ENCODE measurements at regions not wholly inside any gene's neighbourhood (a gene's known extent, or its start where the extent isn't known, plus 50 kb on each side); places are given as distances from the start of the nearest gene placed in this dataset.

DNA sequence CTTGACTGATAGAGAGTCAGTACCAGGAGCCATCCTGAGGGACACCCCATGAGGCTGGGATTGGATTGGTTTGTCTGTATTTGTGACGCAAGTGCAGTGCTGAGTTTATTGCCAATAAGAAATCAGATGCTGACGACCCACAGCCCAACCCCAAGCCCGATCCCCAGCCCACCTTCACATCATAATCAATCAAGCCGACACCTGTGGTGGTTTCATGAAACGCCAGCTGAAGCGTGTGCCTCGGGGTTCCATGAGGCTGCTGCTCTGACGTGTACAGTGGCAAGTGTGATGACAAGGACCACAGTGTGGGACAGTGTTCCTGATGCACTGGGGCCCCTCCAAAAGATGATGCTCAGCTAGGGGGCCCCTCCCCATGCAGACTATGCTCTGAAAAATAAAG is 62.1 kb upstream of the C14orf180 start:
- TF ChIP-seq ZNF837 (tag by site-specific recombination; IDR thresholded peaks at IDR 0.05): no peak
- TF ChIP-seq, protein P1, sequence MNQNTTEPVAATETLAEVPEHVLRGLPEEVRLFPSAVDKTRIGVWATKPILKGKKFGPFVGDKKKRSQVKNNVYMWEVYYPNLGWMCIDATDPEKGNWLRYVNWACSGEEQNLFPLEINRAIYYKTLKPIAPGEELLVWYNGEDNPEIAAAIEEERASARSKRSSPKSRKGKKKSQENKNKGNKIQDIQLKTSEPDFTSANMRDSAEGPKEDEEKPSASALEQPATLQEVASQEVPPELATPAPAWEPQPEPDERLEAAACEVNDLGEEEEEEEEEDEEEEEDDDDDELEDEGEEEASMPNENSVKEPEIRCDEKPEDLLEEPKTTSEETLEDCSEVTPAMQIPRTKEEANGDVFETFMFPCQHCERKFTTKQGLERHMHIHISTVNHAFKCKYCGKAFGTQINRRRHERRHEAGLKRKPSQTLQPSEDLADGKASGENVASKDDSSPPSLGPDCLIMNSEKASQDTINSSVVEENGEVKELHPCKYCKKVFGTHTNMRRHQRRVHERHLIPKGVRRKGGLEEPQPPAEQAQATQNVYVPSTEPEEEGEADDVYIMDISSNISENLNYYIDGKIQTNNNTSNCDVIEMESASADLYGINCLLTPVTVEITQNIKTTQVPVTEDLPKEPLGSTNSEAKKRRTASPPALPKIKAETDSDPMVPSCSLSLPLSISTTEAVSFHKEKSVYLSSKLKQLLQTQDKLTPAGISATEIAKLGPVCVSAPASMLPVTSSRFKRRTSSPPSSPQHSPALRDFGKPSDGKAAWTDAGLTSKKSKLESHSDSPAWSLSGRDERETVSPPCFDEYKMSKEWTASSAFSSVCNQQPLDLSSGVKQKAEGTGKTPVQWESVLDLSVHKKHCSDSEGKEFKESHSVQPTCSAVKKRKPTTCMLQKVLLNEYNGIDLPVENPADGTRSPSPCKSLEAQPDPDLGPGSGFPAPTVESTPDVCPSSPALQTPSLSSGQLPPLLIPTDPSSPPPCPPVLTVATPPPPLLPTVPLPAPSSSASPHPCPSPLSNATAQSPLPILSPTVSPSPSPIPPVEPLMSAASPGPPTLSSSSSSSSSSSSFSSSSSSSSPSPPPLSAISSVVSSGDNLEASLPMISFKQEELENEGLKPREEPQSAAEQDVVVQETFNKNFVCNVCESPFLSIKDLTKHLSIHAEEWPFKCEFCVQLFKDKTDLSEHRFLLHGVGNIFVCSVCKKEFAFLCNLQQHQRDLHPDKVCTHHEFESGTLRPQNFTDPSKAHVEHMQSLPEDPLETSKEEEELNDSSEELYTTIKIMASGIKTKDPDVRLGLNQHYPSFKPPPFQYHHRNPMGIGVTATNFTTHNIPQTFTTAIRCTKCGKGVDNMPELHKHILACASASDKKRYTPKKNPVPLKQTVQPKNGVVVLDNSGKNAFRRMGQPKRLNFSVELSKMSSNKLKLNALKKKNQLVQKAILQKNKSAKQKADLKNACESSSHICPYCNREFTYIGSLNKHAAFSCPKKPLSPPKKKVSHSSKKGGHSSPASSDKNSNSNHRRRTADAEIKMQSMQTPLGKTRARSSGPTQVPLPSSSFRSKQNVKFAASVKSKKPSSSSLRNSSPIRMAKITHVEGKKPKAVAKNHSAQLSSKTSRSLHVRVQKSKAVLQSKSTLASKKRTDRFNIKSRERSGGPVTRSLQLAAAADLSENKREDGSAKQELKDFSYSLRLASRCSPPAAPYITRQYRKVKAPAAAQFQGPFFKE (tag by site-specific recombination; IDR thresholded peaks at IDR 0.05; ENCODE audit: borderline replicate concordance): no peak

Measured in HEK293 (cell line).